ENCODE measurements at regions not wholly inside any gene's neighbourhood (a gene's known extent, or its start where the extent isn't known, plus 50 kb on each side); places are given as distances from the start of the nearest gene placed in this dataset.

DNA sequence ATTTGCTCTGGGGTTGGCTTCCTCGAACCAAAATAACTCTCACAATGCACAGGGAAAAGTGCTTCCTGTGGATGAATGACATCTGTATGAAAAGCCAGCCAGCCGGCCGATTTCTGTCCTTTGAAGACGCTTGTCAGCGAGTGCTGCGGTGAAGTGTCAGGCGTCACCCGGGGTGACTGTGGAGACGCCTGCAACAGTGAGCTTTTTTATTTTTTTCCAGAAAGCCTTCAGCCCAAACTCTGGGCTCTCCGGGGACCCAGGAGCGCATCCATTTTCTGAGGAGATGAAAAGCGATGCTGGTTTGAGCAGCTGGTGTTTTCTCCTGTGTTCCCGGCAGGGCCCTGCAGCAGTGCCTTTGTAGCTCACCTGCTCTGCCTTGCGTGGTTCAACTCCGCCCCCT lies 147.9 kb upstream of the MYL2 start:
- no peak for DNase-seq

DNA sequence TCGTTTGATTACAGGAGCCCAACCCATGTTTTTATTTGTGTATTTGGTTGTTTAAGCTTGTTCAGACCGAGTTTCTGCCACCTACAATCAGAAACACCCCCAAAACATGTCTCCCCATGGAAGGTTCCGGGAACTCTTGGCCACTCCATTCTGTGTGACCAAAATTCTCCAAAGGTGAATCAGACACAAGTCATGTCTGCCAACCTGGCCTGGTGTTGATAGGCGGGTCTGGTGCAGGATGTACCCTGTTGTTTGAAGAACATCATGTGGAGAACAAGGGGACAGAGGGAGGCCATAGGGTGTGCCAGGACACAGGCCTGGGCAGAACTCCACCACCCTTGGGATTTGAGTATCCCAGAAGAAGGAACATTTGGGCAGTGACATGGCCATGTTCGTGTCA lies 147.1 kb upstream of the MYL2 start:
- DNase-seq: no peak

DNA sequence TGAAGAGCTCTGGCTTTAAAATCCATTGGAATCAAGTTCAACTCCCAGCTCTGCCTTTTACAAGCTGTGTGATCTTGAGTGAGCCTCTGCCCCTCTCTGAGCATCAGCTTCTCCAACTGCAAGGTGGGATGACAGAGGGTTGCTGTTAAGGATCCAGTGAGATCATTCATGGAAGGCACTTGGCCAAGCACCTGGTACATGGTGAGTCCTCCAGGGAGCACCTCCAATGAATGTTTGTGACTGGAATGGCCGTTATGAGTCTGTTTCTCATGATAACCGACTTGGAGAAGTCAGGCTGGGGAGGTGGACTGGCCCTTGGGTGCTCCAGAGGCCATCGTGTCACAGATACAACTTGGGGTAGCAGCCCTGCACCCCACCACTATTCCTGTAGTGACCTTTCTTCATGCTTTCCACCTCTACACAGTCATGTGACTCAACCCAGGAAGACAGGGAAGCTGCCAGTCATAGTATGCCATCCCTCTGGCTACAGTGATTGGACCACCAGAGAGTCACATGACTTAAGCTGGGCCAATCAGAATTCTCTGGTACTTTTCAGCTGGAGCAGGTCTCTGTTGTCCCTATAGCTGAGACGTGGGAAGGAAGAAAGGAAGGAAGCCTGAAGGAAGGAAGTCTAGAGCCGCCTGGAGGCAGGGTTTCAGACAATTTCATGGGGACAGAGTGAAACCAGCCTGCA lies 146.5 kb upstream of the MYL2 start:
- DNase-seq: no peak

DNA sequence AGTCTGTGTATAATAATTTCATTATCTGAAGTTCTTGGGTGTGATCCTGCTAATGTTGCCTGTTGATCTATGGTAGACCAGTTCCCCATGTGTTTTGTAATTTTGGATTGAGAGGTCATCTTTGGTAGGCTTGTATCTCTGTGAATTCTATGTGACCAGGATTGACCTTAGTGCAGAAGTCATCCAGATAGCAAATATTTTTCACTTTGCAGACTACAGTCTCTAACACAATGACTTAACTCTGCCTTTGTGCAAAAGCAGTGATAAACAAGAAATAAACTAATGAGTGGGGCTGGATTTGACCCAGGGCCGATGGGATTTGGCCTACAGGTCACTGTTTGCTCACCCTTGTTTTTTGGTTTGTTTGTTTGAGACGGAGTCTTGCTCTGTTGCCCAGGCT lies 144.6 kb upstream of the MYL2 start:
- no peak for DNase-seq

DNA sequence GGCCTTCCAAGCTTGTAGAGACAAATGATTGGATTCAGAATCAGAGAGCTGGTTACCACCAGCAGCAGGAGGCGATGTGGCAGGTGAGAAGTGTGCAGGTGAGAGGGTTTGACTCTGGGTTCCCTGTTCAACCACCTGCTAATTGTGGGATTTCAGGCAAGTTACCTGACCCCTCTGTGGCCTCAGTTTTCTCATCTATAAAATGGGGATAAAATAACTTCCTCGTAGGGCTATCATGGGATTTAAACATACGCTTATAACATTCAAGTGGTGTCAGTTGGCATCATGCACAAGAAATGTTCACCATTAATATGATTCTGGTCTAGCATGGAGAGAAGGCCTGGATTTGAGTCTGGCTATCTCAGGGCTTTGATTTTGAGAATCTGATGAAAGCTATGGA lies 143.8 kb upstream of the MYL2 start:
- DNase-seq: no peak

DNA sequence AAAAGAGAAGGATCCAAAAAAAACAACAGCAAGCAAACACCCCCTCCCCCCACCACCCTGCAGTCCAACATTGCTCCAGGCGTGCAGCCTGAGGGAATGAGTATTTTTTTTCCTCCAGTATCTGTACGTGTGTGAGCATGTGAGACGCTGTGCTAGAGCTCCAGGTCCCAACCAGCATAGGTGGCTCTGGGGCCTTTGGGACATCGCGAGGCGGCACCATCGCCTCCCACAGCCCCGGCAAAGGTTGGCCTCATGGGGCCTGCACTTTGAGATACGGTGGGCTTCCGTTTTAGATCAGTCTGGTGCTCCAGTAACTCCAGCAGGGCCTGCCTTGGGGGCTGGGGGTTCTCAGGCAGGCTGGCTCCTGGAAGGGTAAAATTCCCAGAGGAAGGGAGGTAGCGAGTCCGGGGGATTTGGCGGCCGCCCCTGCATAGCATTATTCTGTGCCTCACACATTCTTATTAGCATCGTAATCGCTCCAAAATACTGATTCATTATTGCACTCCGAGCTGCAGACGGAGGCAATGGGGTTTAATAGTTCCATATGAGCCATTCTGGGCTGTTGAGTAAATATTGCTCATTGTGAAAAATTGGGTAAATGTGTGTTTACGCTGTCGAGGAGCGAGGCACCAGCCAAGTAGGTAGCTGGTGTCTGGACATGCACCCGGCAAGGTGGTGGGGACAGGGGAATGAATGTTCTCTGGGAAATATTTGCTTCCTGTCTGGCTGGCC lies 143.1 kb upstream of the MYL2 start:
- DNase-seq: no peak

DNA sequence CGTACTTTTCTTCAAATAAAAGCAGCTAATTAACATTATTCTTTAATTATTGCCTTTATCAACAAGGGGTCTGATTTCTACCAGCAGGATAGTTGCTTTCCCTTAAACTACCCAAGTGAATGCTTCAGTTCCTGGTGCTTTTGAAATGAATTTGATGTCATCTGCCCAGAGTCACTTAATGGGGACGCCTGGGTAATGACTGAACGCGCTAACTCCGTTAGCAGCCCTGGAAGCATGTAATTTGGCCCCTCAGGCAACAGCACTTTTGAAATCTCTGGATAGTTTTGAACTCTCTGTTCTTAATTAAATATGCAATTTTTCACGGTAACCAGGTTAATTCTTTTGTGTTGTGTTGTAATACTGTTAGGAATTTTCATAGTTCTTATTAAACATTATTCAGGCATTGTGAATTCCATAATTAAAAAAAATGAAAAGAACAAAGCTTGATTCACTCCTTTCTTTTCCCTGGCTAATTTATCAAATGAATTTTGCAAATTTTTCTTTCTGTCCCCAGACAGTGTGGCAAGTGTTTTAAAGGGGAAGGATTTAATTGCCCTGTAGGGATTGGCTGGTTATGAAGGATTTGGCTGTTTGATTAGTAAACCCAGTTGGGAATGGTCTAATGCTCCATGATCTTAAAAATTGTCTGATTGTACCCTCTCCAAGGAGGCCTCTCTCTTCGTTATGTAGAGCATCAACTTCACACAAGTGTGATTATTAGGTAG lies 137.5 kb upstream of the MYL2 start:
- no peak for DNase-seq

DNA sequence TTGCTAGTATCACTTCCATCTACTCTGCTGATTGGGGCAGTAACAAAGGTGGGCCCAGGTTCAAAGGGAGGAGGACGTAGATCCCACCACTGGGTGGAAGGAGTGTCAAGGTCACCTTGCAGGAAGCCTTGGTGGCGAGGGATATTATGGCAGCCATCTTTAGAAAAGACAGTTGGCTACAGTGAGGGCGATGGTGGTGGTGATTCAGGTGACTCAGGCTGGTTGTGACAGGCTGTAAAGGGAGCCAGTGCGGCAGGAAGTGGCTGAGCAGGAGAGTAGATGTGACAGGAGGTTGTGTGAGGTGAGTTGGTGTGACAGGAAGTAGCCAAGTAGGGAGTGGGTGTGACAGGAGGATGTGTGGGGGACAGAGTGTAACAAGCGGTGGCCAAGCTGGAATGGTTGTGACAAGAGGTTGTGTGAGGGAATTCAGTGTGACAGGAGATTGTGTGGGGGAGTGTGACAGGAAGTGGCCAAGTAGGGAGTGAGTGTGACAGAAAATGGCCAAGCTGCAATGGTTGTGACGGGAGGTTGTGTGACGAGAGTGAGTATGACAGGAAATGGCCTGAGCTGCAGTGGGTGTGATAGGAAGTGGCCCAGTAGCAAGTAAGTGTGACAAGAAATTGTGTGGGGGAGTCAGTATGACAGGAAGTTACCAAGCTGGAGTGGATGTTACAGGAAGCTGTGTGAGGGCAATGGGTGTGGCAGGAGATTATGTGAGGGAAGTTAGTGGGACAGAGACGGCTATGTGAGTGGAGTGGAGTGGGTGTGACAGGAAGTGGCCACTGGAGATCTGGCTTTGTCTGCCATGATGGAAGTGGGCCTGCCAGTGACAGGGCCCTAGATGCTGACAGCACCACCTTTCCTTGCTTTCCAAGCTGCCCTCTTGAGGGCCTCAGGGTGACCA lies 136.5 kb upstream of the MYL2 start:
- DNase-seq: no peak

DNA sequence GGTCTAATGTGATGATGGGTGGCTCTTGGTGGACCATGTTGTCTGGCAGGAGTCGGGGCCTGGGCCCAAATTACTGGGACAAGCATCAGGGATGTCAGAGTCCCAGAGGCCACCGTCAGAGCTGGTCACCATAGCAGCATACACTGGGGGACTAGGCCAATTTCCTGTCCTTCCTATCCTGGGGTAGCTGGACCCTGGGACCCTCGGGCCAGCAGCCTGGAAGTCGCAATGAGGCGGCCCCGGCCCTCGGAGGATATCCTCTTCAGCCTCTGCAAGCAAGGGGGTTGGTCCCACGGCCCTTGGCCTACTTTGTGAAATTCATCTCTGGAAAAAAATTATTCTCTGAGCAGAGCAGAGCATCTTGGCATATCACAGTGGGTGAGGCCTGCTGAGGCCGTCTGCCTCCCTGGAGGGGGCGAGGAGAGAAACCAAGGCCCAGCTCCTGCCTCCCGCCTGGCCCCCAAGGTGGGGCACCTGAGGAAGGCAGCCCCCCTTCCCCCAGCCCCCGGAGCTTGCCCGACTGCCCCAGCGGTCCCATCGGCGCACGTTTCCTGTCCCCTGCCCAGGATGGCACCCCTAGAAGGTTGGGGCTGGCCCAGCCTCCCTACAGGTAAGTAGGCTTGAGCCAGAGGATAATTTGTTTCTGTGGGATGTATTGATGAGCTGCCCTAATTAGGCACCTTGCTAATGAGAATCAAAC lies 135.0 kb upstream of the MYL2 start:
- DNase-seq: no peak

DNA sequence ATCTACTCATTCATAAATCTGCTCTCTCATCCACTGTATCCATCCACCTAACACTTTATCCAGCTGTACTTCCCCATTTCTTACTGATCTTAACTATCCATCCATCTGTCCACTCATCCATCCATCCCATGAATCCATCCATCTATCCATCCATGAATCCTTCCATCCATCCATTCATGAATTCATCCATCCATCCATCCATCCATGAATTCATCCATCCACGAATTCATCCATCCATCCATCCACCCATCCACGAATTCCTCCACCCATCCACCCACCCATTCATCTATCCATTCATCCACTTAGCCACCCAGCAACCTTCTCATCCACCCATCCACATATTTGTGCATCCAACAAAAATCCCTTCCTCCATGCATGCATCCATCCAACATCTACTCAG lies 128.6 kb upstream of the MYL2 start:
- DNase-seq: no peak

DNA sequence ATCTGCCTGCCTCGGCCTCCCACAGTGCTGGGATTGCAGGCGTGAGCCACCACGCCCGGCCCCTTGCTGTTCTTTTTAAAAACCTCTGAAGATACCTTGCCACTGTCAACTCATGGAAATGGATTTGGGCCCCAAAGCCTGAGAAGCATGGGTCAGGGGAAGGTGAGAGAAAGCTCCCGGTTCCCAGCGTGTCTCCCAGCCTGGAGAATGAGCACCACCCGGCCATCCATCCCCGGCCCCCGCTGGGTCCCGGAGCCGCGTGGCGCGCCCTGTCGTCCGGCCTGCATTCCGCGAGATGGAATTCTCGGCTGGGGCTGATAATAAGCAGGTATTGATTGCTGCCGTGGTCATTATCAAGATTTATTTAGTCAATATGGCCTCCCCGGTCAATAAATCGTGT lies 126.5 kb upstream of the MYL2 start:
- no peak for DNase-seq

DNA sequence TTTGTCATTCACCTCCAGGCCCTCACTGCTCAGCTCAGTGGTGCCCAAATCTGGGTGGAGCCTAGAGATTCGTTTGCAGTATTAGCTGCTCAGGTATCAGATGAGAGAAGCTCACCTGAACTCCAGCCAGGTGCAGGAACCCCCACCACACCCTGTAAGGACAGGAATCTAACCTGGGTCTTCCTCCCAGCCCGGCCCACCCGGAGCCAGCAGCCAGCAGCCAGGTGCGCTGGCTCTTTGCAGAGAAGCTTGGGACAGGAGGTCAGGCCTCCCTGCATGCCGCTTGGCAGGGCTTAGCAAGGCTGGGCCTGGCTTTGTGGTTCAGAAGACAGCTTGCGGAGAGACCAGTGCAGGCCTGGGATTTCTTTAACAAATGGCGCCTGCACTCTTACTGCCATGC lies 125.6 kb upstream of the MYL2 start:
- DNase-seq: no peak

DNA sequence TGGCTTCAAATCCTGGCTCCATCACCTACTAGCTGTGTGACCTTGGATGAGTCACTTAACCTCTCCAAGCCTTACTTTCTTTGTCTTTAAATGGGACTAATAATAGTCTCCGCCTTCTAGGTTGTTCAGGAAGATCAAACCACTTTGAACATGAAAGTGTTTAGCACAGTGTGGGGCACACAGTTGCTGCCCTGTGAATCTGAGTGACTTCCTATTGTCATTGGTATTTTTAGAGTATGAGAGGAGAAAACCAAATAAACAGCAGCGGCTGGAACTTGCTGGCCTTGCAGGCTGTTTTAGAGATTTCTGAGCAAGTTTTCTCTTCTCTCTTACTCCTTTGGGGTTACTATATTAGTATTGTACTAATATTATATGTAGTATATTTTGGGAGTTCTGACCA lies 120.7 kb upstream of the MYL2 start:
- no peak for DNase-seq

DNA sequence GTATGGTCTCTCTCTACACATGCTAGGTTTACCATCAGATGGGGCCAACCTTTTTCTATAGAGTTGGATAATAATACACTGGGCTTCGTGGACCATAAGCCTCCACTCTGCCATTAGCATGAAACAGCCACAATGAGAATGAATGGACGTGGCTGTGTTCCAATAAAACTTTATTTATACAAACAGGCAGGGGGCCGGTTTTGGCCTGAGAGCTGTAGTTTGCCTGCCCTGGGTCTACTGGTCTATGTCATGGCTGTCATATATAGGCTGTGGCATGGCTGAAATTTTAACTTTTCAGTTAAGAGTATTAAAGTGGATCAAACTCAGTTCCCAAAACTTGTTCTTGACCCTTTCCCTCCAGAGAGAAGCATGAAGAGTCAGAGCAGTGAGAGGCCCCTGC lies 120.3 kb upstream of the MYL2 start:
- no peak for DNase-seq

DNA sequence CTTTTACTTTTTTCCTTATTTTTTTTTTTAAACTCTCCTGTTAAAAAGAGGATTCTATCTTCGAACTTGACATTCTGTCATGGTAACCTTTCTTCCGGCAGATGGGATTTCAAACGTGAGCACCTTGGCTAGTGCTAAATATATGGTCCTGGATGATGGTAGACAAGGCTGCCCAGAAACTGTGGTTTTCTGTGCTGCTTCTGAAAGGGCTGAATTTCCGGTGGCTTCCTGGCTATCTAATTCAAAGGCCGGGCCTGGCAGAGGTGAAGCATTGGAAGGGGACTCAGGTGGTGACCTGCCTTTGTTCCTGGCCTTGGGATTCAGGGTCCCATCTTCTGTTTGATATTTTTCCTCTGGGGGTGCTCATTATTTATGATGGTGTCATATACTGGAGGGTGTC lies 118.6 kb upstream of the MYL2 start:
- no peak for DNase-seq

DNA sequence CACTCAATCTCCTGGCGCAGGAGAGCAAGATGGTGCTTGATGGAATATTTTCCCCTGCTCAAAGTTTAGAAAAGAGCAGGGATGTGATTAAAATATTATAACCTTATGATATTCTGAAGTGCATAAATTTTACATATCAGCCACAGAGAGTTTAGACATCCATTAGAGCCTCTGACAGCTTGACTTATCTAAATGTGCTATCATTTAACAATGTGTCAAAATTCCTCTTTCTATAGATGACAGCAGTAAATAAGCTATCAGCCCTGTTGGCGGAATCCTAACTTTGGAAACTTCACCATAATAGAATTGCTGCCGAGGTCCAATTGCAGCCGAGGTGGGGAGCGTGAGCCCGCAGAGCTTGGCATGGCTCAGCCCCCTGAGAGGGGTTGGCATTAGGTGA lies 117.7 kb upstream of the MYL2 start:
- DNase-seq: no peak

DNA sequence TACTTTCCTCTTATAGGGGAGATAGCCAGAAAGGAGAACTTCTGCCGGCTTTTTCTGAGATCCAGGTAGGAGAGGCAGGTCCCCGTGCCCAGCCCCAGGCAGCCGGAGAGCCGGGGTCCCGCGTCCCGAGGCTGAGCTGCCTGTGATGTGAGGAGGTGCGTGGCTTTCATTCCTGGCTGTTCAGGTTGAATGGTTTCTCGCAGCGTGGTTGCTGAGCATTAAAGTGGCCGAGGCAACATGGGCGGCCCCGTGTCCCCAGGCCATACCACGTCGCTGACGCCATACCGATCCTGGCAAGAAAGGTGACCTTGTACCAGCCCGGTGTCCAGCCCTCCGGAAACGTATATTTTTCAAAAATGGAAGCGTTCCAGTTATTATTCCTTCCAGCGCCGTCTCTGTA lies 116.7 kb upstream of the MYL2 start:
- DNase-seq: no peak

DNA sequence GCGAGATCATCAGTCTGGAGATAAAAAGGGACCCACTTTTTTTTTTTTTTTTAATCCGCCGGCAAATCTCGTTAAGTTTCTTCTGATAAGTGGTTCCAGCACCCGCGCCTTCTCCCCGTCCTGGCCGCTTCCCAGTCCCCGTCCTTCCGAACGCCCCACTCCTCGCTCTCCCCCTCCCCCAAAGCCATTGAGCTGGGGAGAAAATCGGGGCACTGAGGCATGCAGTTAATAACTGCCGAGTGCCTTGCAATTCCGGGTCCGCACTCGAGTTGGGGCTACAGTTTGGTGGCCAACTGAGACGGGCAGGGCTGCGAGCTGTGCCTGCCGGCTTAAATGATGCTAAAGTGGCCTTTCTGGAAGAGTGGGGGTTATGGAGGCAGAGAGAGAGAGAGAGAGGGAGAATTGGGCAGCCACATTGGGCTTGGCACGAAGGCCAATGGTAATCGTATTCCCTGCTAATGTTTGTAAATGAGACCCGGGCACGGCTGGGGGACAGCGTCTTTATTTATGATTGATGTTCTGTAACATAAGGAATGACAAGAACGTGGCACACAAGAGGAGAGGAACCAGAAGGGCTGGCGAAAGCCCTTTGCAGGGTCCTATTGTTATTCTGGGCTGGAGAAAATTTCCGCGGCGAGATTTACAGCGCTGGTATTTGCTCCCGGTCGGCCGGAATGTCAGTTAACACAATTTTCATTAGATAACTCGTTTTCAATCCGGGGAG lies 115.4 kb upstream of the MYL2 start:
- no peak for DNase-seq

DNA sequence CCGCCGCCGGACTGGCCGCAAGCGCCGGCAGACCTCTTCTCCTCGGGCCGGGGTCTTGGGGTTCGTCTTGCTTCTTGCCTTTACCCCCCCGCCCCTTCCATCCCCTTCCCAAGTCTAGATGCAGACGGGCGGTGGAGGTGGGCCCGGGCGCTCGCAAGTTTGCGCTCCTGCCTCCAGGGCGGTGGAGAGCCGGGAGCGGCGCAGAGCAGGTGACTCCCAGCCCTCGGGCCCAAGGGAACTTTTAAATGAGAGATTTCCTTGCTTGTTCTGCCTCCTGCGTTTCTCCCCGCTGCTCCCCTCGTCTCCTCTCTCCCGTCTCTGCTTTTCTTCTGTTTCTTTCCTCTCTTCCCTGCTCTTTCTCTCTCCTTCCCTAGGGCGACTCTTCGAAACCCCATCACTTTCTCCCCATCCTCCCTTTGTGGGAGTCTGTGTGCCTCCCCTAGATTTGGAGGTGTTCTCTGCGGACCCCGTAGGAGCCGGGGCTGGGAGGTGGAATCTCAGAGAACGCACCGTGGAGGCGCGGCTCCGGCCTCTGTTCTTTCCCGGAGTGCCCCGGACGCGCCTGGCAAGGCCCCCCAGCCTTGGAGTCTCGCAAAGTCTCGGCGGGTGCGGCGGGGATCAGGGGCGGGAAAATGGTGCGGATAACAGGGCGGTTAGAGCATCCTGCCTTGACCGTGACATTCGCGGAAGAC lies 114.7 kb upstream of the MYL2 start:
- DNase-seq: no peak

DNA sequence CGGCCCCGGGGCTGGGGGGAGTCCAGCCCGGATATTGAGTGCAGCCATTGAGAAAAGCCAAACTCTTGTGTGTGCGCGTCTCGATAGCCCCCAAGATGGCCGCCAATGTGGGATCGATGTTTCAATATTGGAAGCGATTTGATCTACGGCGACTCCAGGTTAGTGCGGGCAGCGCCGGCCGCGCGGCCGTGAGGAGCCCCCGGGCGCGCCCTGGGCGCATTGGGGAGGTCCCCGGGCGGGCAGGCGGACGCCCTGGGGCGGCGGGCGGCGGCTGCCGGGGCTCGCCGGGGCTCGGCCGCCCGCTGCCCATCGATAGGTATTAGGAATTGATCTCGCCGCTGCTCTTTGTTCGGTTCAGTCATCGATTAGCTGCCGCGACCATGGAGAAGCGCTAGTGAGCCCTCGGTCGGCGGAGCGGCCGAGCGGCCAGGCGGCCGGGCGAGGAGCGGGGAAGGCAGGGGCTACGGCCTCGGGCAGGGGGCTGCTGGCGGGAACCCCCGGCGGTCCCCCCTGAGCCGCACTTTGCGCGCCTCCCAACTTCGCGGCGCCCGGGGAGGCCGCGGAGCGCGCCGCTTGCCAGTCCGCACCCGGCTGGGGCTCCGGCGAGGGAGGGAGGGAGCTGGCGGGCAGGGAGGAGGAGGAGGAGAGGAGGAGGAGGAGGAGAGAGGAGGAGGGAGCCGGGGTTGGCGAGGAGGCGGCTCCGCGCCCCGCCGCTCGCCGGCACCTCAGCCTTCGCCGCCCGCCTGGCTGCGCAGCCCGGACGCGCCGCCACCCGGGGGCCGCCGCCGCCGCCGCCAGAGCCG lies 113.9 kb upstream of the MYL2 start, which contains the start of gene CUX2:
CUX2 (plus strand) TSS at position 83 of the 803 bp plus-strand sequence.
- no peak for DNase-seq
